AG09309 (cell line): ENCODE measurements at regions not wholly inside any gene's neighbourhood (a gene's known extent, or its start where the extent isn't known, plus 50 kb on each side); places are given as distances from the start of the nearest gene placed in this dataset.

Experiments
- DNase-seq: peaks from one replicate; pipeline ENCODE4 v3.0.0-alpha.2; 2010; ENCODE audit warnings: low read depth
- H3K4me3 ChIP-seq: 2 replicates; pipeline ENCODE4 v1.5.1; 2011; ENCODE audit warnings: mild to moderate bottlenecking, low read depth, low read length, moderate library complexity; ENCODE audit not compliant: control insufficient read depth
- CTCF ChIP-seq: IDR thresholded peaks from 2 replicates; pipeline ENCODE4 v1.5.1; 2011; ENCODE audit warnings: mild to moderate bottlenecking, low read depth, low read length, inconsistent platforms; ENCODE audit not compliant: insufficient read depth, control insufficient read depth; ENCODE audit errors: missing control alignments

DNA sequence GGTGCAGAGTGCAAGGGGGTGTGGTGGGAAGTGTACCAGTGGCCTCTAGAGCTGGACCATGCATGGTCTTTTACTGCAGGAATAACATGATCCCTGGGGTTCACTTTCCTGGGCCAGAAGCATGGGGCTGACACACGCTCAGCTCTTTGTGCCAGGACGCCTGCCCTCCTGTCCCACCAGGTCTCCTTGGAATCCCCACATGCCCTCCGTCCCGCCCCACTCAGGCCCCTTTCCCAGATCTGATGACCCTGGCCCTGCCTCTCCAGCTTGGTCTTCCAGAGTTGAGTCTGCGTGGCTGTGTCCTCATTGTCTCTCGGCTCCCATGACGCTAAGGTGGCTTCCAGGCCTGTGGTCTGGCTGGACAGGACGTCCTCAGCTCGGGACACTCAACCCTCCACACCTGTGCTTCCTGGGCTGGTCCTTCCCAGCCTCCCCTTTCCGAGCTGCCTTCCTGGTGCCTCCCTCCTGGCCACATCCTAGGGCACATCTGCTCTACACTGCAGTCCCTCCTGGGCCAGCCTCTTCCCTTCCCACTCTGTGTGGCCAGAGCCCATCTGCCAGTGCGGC is 249.5 kb upstream of the SHH start:
- TF ChIP-seq CTCF = no peak
- DNase-seq = no peak
- no peak overlapping the region for H3K4me3 ChIP-seq

- H3K4me3 ChIP-seq = no peak overlapping the region
- no peak for TF ChIP-seq CTCF
- no peak for DNase-seq
These were observed 248.7 kb upstream of the SHH start for GRCh38 chr7:156060925-156061324.

- no peak for DNase-seq
- no peak for TF ChIP-seq CTCF
- H3K4me3 ChIP-seq = no peak overlapping the region
These were observed 247.1 kb upstream of the SHH start for GRCh38 chr7:156059369-156059768.

DNA sequence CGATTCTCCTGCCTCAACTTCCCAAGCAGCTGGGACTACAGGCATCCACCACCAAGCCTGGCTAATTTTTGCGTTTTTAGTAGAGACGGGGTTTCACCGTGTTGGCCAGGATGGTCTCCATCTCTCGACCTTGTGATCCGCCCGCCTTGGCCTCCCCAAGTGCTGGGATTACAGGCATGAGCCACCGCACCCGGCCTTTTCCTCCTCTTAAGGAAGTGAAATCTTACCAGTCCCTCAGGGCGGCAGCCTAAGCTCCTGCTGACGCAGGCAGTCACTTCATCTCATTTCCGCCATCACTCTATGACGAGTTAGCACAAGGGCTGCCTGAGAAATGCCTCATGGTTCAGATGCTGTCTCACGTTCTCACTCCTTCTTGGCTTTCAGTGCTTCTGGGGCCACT is 246.0 kb upstream of the SHH start:
- TF ChIP-seq CTCF = no peak
- no peak for DNase-seq
- no peak overlapping the region for H3K4me3 ChIP-seq

DNA sequence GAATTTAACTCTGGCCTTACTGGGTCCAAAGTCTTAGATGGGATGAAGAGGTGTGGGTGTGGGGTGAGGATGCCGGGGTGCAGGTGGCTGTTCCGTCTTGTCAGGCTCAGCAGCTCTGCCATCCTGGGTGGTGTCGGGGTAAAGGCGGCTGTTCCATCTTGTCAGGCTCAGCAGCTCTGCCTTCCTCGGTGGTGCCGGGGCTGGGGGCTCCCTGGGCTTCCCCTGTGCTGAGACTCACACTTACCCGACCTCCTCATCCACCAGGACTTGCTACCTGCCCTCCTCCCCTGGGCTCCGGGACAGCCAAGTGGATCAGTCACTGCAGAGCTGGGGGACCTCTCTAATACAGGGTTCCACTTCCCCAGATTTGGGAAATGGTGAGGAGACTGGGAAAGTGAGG is 244.3 kb upstream of the SHH start:
- H3K4me3 ChIP-seq = no peak overlapping the region
- TF ChIP-seq CTCF = no peak

DNA sequence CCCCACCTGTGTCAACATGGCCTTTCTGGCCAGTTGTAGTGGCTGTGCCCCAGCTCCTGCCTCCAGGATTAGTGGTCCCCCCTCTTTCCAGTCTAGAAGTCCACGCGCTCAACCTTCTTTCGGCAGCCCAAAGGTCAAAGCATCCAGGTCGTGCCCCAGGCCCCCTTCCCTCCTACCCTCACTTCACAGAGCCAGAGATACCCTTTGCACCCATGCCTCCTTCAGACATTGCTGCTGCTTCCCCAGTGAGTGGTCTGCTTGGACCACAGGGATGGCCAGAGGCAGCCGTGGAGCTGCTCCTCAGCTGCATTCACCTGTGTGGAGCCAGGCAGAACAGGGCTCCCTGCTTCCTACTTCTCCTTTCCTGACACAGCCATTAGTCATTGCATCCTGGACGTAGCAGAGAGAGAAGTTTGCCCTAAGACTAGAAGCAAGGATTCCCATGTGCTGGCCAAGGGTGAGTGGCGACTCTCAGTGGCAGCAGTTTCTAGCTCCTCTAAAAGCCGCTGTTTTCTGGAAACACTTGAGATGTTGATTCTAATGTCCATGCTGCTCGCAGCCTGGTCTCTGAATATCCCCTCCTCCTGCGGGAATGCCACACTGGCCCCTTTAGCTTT is 243.1 kb upstream of the SHH start:
- no peak for TF ChIP-seq CTCF
- DNase-seq = no peak
- H3K4me3 ChIP-seq = no peak overlapping the region

More for the DNA sequence above, 244.3 kb upstream of the SHH start:
- no peak for DNase-seq

DNA sequence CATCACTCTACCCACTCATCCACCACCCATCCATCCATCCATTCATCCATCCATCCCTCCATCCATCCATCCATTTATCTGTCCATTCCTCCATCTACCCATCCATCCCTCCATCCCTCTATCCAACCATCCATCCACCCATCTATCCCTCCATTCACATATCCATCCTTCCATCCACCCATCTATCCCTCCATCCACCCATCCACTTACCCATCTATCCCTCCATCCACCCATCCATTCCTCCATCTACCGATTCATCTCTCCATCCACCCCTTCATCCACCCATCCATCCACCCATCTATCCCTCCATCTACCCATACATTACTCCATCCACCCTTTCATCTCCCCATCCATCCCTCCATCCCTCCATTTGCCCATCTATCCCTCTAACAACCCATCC is 239.6 kb upstream of the SHH start:
- H3K4me3 ChIP-seq = no peak overlapping the region
- no peak for TF ChIP-seq CTCF
- DNase-seq = no peak
